ENCODE measurements at regions not wholly inside any gene's neighbourhood (a gene's known extent, or its start where the extent isn't known, plus 50 kb on each side); places are given as distances from the start of the nearest gene placed in this dataset.

DNA sequence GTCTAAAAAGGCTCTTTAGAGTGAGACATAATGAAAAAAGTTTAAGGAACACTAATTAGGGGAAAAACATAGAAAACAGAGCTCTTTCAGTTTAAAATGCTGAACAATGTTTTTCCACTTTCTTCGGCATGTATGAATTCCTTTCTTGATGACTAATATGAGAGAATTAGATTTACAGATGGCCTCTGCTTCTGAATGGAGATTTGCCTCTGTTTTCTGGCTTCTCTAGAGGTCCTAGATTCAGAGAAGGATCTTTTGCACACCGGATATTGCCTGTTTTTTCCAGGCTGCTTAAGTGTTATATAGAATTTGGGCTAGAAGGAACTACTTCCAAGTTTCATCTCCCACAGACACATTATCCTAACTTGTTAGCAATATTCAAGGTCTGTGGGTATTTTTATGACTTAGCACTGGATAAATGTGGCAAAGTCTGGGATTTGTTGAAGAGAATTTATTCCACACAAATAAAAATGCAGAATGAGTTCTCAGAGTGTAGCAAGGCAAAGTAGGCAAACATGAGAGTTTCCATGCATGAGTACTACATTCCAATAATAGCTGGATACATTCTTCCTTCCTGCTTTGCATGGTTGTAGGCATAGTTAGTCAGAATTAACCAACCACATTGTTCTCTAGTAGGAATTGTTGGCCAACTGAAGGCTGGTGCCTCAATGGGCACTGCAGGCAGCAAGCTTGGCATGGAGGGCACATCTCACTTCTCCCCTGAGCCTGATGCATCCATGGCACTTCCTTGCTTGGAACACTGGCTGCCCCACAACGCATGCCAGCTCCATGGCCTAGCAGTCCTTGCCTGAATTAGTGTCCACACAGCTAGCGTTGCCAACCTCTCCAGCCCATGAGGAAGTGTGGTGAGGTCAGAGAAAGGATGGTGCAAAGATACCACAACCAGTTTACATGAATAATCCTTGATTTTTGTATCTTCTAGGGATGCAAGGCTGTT, 224.2 kb downstream of the CLIC5 start:
- DNase-seq (ENCODE audit: low read depth) = no peak

GRCh38 chr6:45789238-45789637, 226.4 kb downstream of the CLIC5 start:
- no peak for DNase-seq (ENCODE audit: low read depth)

- no peak for DNase-seq (ENCODE audit: low read depth)
Measured at GRCh38 chr6:45787384-45787783, 228.3 kb downstream of the CLIC5 start.

DNA sequence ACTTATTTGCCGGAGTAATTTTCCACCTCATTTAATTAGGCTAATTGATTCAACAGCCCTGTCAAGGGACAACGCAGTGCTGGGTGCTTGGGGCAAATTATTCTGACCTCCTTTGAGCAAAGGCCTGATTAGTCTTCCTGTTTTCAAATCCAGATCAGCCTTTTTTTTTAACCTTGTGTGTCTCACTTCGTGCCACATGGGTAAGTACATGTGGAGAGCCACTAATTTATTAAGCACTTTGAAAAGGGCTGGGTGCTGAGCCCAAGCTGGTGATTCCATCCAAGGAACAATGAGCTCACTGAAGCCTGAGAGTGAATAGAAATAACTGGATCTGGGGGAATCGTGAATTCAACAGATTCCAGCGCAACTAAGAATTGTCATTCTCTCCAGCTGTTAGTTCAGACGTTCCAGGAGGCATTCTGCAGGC, 229.3 kb downstream of the CLIC5 start:
- DNase-seq (ENCODE audit: low read depth) = no peak

GRCh38 chr6:45784250-45784649, 231.4 kb downstream of the CLIC5 start:
- no peak for DNase-seq (ENCODE audit: low read depth)

DNA sequence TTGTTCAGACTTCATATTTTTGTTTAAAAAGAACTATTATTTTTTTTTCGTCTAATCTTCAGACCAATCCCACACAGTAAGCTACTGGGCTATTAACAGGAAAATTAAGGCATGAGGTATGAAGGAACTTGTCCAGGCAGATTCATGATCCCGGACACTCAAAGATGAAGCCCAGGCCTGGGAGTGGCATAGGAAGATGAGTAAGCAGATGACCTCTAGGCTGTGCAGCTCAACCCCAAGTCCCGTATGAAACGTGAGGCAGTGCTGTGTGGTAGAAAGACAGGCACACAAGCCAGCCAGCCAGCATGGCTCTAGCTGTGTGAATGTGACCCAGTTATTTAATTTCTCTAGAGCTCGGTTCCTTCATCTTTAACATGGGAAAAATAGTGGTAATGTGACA, 231.9 kb downstream of the CLIC5 start:
- DNase-seq (ENCODE audit: low read depth) = no peak

GRCh38 chr6:45781890-45782289, 233.8 kb downstream of the CLIC5 start:
- DNase-seq (ENCODE audit: low read depth) = no peak

DNA sequence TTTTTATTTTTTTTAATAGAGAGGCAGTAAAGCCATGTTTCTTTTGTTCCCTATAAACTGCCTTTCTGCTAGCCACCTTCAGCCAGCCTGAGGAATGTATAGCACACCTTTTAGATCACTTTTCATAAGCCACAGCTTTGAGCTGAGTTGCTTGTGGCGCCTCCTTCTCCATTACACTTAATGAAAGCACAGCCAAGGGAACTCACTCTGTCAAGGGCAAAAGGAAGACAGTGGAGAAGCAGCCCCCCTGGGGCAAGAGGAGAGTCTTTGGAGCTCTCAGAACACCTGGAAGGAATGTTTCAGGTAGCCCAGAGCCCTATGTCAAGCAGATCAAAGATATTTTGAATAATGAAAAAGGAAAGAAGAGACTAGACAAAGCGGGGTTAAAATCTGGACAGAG, 235.1 kb downstream of the CLIC5 start:
- no peak for DNase-seq (ENCODE audit: low read depth)

DNA sequence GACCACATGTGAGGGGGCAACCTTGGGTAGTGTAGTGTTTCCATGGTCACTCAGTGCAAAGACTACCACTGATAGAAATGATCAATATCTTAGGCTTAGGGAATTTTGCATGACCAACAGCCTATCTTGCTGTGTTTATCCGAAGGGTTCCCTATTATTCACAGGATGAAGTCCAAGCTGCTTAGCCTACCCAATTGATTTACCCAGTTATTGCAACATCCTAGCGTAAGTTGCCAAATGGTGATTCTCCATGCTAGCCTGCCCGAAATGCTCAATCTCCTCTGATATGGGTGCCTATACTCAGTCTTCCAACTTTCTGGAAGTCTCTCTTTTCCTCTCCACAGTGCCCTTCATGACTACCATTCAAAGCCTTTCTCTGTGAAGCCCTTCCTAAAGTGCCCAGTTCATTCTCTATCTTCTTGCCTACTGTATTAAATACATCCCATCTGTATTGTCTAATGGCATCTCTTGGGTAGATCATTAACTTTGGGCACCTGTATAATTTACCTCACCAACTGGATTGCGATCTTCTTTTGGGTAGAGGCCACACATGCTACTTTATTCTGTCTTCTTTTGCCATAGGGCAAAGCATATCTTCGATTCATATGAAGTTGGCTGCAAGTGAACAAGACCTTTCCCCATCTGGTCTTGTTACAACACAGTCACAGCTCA, 240.5 kb downstream of the CLIC5 start:
- no peak for DNase-seq (ENCODE audit: low read depth)

- no peak for DNase-seq (ENCODE audit: low read depth)
Measured at GRCh38 chr6:45773906-45774305, 241.8 kb downstream of the CLIC5 start.

GRCh38 chr6:45772886-45773495, 242.7 kb downstream of the CLIC5 start:
- DNase-seq (ENCODE audit: low read depth) = no peak

DNA sequence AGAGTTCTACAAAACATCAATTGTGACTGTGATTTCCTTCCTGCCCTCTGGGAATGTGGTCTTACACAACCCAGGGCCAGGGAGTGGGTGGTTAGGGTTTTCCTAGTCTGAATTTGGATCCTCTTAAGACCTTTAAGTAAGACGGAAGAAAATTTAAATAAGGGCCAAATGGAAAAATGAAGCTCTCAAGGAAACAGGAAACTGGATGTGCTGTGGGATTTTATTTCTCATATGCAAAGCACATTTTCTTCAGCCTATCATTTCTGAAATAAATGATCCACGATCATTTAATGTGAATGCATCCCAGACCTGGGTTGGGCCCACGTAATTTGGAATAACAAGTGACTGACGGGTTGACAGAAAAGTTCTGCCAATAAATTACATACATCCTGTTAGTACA, 243.6 kb downstream of the CLIC5 start:
- DNase-seq (ENCODE audit: low read depth) = no peak

GRCh38 chr6:45763281-45763680, 252.4 kb downstream of the CLIC5 start:
- no peak for DNase-seq (ENCODE audit: low read depth)

DNA sequence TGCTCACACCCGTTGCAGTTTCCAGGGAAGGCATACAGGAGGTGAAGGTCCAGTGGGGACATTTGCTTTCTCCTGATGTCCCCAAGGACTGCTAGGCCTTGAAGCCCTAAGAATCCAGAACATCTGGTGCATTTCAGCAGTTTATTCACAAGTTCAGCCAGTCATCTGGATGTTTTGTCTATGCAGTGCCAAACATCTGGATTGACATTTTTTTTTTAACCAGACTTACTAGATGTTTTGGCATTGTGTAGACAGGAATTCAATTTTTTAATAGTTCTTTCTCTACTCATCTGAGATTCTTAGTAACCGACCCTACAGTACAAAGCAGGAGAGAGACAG, 256.2 kb downstream of the CLIC5 start:
- DNase-seq (ENCODE audit: low read depth) = no peak

DNA sequence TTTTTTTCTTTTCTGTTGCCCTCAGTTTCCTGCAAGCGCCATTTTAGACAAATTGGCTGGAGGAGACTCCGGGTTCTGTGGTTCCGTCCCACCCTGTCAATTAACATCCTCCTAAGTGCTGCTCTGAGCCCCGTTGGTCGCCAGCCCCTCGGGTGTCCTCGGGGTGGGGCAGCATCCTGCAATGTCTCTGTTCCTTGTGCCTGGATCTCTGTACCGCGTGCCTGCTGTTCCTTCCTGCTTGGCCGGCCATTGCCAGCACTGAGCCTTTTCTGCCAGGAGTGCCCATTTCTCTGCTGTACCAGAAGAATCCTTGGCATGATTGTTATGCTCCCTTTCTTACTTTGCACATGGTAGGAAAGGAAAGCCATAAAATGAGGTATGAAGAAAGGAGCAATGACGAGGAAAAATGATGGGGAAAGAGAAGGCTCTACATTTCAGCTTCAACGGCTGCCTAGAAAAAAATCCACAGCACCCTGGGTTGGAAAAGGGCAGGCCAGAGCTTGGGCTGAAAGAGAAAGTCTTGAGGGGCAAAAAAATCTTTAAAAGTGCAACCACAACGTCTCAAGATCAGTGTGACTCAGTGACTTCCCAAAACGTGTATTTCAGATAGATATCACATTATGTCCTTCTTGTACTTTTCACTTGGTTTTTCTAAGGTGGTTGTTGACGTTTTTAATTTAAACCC, 256.7 kb downstream of the CLIC5 start:
- no peak for DNase-seq (ENCODE audit: low read depth)

DNA sequence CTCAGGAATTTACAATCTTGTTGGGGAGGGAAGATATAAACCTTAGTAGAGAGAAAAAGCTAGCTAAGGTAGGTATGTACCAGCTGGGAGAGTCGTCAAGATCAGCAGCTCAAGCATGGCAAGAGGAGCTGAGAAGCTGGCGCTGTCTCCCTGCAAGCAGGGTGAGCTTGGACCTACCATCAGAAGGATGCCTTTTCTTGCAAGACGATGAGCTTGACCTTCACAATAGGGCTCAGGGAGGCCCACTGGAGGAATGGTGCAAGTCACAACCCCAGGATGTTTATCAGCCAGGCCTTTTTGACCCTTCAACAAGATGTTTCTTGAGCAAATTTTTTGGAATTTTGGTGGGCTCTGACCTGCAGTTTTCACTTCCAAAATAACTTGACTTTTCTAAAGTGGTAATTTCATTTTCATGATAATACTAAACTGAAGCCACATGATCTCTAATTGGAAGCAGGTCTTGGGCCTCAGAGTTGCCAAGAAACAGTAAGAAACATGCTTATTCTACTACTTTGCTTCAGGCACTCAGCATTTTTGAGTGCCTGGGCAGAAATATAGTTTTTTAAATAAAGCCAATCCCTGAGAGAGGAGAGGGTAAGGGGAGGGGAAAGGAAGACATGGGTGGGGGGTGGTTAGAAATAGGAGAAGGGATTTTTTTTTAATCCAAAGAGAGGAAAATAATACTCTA, 258.1 kb downstream of the CLIC5 start:
- DNase-seq (ENCODE audit: low read depth) = no peak

- DNase-seq (ENCODE audit: low read depth) = no peak
Measured at GRCh38 chr6:45756606-45757005, 259.1 kb downstream of the CLIC5 start.

- no peak for DNase-seq (ENCODE audit: low read depth)
Measured at GRCh38 chr6:45754432-45754831, 261.2 kb downstream of the CLIC5 start.

DNA sequence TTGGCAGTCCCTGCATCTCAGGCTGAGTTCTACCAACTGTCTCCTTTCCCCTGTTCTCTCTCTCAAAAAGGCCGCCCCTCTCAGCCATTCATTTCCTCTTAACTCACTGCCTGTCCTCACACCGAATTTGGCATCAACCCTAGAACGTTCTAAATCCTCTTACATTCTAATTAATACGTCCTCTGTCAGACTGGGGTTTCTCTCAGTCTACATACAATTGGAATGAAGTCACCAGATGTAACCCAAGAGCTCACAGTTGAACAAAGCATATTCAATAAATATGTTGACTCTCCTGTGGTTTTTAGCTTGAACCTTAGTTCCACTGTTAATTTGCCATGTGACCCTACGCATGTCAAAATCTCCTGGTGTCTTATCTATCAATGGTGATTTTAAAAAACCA, 269.6 kb downstream of the CLIC5 start:
- DNase-seq (ENCODE audit: low read depth) = no peak

DNA sequence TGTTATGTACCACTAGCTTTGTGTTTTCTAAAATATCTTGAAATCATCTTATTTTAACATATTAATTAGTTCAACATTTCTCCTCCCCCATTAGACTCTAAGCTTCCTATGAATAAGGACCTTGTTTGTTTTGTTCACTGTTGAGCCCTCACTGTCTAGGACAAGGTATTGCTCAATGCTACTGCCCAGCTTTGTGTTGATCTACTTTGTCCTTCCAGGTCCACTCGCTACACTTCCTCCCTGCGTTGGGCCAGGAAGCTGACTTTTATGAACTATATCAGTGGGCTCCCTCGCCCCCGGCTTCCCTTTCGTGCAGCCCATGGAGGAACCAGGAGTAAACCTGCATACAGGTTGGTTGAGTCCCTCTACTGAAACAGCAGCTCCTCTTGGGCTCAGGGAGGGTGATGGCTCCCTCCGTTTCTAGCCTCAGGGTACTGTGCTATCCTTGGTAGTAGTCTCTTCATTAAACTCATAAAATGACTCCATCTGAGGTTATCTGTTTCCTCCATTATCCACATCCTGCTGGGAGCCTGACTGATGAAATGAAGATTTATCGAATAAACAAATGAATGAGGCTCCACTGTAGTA, 272.5 kb downstream of the CLIC5 start:
- no peak for DNase-seq (ENCODE audit: low read depth)

DNA sequence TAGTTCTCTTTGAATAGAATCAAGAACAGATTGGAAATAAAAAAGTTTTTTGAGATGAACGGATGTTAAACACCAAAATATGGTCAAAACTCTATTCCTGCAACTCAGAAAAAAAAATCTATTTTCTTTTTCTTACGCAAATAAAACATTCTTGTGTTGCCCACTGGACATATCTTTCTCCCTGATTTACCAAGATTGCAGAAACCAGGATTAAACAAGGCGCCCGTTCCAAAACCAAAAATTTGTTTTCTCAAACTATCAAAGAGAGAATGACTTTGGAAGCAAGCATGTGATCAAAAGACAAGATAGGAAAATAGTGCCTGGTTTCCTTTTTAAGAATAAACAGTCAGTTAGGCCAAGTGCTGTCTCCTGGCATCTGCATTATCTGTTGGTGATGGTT, 273.1 kb downstream of the CLIC5 start:
- no peak for DNase-seq (ENCODE audit: low read depth)
